DMS53 (cell line): ENCODE measurements at regions not wholly inside any gene's neighbourhood (a gene's known extent, or its start where the extent isn't known, plus 50 kb on each side); places are given as distances from the start of the nearest gene placed in this dataset.
"Not testable (repeated sequence)": the region's sequence is repeated elsewhere in the genome, so short reads cannot be mapped to it uniquely, and the experiment has no call there.

Experiments used
- DNase-seq: peaks from one replicate; lab custom pipeline; 2025; lab: John Stamatoyannopoulos, UW

- DNase-seq, result peak; percentile 7
These were observed 112.2 kb upstream of the SLC6A11 start for GRCh38 chr3:10703875-10704274.

DNA sequence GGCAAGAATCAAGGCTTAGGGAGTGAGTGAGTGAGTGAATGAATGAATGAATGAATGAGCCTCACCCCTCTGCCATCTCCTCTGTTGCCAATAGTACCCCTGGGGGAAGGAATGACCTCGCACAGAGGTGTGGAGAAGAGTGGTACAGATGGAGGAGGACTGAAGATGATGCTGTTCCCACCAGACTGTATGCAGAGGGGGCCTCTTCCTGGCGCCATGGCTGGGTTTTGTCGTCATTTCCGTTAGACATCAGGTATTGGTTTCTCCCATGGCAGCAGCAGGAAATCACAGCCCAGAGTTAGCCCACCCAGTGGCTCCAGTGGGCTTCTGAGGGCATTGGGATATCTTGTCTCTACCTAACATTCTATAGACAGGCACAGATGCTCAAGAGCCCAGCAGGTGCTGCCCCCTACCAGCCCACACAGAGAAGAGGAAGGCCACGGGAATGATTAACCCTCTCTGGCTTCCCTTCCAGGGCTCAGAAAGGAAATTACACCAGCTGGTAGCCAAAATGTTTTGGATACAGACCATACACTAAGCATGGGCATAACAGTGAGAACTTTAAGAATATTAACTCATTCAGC, 109.8 kb upstream of the SLC6A11 start:
- no peak for DNase-seq

DNA sequence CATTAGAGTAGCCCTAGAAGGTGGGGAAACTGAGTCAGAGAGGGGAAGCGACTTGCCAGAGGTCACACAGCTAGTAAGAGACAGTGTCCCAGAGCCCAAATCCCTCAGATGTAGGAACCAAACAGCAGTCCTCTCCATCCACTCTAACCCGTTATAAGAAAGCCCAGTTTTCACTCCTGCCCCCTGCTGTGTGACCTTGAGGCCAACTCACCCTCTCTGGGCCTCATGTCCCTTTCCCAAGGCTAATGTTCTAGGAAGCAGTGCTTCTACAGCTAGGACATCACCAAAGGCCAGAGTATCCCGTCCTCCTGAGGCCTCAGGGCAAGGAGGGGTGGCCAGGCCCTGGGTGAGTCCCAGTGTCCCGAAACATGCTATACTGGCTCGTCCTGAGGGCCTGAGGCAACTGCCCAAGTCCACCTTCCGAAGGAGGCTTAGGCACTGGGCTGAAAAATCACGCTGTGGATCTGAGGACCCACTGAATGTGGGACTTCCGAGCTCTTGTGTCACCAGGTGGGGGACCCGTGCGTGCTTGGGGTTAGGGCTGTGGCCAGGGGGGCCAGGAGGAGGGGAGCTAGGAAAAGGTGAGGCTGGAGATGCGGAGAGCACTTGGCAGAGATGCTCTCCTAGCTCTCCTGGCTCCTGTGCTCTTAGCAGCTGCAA, 109.2 kb upstream of the SLC6A11 start:
- no peak for DNase-seq

GRCh38 chr3:10707400-10708215, 108.4 kb upstream of the SLC6A11 start:
- peak; percentile 1 for DNase-seq

DNA sequence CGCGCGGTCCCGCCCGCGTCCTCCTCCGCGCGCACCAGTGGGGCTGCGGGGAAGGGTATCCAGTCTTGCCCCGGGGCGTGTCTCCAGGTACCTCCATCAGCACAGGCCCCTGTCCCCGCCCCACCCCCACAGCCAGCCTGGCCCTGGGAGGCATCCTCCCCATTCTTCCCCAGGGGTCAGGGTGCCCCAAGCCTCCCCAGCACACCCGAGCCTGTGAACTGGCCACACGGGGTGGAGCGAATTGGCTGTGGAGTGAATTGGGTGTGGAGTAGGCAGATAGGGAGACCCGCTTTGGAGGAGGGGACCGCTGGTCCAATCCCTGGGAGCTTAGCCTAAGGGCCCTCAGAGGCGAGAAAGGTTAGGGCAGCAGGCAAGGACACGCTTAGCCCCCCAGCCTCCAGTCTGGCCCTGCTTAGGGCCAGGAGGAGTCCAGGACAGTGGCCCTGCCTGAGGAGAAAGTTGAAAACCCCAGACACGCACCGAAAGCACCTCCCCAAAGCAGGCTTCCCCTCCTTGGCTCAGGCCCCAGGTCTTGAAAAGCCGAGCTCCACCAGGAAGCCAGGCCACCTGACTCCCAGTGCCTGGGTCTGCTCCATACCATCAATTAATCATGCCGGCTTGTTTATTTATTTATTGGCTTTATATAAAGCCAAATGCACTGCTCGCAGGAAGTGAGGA, 107.7 kb upstream of the SLC6A11 start:
- no peak for DNase-seq

GRCh38 chr3:10709110-10709781, 106.8 kb upstream of the SLC6A11 start:
- peak; percentile 1 for DNase-seq

DNA sequence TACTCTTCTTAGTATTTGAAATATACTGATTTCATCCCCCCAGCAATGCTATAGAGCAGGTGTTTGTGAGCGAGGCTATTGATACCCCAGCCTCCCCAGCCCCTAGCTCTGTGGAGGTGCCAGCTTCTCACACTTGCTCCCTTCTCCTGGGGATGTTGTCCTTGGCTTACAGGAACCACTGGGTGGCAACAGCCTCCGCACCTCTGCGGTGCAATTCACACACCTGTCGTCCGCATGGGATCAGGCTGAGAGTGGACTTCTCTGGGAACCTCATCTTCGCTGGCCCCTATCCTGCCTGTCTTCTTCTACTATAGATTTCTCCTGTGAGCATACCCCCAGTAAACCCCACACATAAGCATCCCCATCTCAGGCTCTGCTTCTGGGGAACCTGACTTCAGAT, 103.9 kb upstream of the SLC6A11 start:
- no peak for DNase-seq

DNA sequence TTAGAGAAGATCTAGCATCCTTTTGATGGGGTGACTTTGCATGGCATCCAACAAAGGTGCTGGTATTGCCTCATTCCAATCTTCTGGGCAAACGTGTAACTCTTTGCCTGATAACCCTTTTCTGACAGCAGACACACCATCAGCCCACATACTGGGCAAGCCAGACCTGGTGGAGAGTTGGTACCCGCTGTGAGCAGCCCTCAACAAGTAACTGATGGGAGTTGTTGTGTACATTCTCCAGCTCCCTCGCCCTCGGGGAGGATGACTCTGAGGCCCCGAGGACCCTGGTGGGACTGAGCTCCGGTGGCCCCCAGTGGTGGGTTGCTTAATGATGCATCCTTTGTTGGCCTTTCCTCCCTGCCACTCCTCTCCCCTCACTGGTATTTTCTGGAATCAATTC, 102.4 kb upstream of the SLC6A11 start:
- no peak for DNase-seq

DNA sequence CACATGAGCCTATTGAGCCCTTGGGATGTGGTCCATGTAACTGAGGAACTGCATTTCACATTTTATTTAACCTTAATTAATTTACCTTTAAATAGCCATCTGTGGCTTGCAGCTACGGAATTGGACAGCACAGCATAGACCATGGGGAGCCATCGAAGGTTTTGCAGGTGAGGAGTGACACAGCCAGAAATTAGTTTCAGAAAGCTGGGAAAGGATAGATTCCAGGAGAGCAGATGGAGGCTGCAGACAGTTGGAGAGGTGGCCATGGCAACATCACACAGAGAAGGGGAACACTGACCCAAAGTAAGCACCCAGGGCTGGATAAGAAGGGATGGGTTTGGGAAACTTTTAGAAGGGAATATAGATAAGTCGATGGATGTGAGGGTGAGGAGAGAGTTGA, 100.1 kb upstream of the SLC6A11 start:
- no peak for DNase-seq

- DNase-seq, result no peak
These were observed 99.1 kb upstream of the SLC6A11 start for GRCh38 chr3:10716964-10717363.

DNA sequence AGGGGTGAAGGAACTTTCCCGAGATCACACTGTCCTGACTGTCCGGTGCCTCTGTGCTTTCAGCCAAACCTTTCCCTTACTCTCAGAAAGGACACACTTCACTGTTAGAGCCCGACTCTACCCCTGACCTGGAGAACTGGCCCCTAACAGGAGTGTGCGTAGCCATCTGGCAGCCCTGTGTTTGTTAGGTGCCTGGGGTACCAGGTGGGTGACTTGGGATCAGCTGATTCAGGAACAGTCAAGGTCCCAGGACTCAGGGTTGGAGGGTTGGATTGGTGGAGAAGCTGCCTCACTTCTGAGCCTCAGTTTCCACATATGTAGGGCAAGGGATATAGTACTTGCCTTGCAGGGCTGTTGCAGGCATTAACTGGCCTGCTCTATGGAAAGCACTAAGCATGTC, 98.3 kb upstream of the SLC6A11 start:
- DNase-seq, result no peak

DNA sequence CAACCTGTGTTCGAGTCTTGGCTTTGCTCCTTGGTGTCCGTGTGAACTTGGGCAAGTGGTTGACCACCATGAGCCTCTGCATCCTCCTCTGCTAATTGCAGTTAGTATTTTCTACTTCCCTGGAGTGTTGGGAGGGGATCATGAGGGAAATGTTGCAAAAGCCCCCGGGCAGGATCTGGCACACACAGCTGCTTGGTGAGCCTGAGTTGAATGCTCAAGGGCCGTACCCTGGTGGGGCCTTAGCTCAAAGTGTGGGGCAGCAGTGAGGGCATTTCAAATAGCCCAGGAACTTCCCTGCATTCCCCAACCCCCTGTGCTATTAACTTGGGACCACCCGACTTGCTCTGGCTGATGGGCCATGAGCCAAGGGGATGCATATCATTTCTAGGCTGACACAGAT, 94.9 kb upstream of the SLC6A11 start:
- DNase-seq, result no peak

GRCh38 chr3:10722911-10723310, 93.1 kb upstream of the SLC6A11 start:
- DNase-seq, result no peak

DNA sequence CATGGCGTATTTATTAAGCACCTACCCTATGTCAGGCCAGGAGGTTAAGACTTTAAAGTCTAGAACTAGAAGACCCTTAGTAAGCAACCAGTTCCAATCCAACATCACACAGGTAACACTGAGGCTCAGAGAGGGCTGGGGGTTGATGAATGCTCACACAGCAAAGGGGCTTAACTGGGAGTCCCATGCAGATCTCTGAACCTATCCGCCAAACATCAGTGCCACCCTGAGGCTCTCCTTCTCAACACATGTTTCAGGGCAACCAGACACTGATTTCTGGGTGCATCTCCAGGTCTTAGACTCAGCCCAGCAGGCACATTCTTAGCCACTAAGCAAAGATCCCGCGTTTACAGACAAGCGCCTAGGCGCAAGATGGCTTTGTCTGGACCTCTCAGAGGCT, 92.0 kb upstream of the SLC6A11 start:
- DNase-seq, result no peak

- no peak for DNase-seq
These were observed 91.0 kb upstream of the SLC6A11 start for GRCh38 chr3:10725067-10725466.

DNA sequence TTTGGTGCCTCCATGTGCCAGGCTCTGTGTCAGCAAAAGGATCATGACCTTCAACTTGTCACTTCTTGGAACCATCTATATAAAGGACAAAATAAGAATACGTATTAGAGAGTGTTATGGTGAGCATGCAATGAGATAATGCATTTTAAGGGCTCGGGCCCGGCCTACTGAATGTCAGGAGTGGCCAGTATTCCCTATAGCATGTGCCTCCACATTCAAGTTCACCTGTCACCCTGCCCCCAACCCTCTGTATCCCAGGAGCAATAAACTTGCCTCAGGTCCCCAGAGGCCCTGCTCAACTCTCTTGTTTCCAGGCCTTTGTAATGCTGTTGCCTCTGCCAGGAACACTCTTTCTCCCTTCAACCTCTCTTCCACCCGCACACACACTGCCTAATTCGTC, 90.2 kb upstream of the SLC6A11 start:
- no peak for DNase-seq

DNA sequence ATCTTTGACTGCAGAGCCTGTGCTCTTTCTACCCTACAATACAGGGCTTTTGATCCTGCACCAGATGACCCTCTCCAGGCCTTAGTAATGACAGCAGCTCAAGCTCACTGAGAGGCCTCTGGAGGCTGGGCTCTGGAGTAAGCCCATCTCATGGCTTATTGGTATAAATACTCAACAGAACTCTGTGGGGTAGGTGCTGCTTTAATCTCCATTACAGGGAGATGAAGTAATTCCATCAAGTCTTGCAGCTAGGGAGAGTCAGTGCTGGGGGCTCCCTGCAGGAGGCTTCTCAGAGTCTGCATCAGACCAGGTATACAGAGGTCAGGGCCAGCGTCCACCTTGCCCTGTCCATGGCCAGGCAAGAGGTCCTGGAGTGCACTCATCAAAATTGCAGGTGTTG, 89.2 kb upstream of the SLC6A11 start:
- no peak for DNase-seq

GRCh38 chr3:10729439-10729838, 86.6 kb upstream of the SLC6A11 start:
- no peak for DNase-seq

DNA sequence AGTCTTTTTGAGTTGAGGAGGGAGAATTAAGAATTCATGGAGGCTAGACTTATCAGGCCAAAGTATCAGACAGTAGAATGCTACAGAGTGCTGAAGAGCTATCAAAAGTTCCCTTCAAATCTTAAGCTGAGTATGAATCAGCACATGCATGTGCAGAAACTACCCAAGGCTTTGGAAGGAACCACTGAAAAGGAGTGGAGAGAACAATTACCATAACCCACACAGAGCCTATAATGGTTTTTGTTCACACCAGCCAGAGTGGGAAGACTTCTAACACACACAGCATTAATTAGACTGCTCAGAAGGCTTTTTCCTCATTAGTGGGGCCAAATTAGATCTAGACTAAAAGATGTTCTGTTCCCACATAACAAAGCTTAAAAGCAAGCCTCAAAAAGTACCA, 83.7 kb upstream of the SLC6A11 start:
- DNase-seq, result no peak

- DNase-seq, result no peak
These were observed 82.7 kb upstream of the SLC6A11 start for GRCh38 chr3:10733297-10733696.

- DNase-seq, result not testable (repeated sequence)
These were observed 79.6 kb upstream of the SLC6A11 start for GRCh38 chr3:10736444-10736843.

DNA sequence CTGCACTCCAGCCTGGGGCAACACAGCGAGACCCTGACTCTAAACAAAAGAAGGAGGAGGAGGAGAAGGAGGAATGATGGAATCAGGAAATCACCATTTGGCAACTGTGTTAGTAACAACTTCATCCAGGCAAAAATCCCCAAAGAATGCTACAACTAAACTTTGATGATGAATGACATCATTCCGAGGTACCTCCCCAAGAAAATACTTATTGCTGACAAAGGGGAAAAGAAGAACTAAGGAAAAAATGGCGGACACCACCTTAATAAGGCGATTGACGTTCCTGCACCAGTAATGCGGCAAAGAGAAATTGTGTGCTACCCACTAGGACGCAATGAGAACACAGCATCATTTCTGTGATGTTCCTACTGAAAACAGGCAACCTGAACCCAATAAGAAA, 78.2 kb upstream of the SLC6A11 start:
- DNase-seq, result no peak
